ENCODE measurements at regions not wholly inside any gene's neighbourhood (a gene's known extent, or its start where the extent isn't known, plus 50 kb on each side); places are given as distances from the start of the nearest gene placed in this dataset.
"Not testable (repeated sequence)": the region's sequence is repeated elsewhere in the genome, so short reads cannot be mapped to it uniquely, and the experiment has no call there.

GRCh38 chr12:131251336-131252101 is 297.8 kb downstream of the ADGRD1 start:
- no peak for DNase-seq

- no peak for DNase-seq
Measured at GRCh38 chr12:131253376-131254026, 299.8 kb downstream of the ADGRD1 start.

GRCh38 chr12:131254374-131254773 is 300.7 kb downstream of the ADGRD1 start:
- no peak for DNase-seq

GRCh38 chr12:131258398-131258797 is 304.7 kb downstream of the ADGRD1 start:
- no peak for DNase-seq

- DNase-seq: no peak
Measured at GRCh38 chr12:131260251-131260905, 306.7 kb downstream of the ADGRD1 start.

GRCh38 chr12:131260954-131261353 is 307.2 kb downstream of the ADGRD1 start:
- DNase-seq: no peak

GRCh38 chr12:131261906-131262305 is 308.2 kb downstream of the ADGRD1 start:
- no peak for DNase-seq

- DNase-seq: no peak
Measured at GRCh38 chr12:131263626-131264025, 309.9 kb downstream of the ADGRD1 start.

- DNase-seq: no peak
Measured at GRCh38 chr12:131264635-131265034, 310.9 kb downstream of the ADGRD1 start.

GRCh38 chr12:131266591-131267467 is 313.1 kb downstream of the ADGRD1 start:
- no peak for DNase-seq

GRCh38 chr12:131267576-131267975 is 313.9 kb downstream of the ADGRD1 start:
- DNase-seq: no peak

- not testable (repeated sequence) for DNase-seq
Measured at GRCh38 chr12:131268123-131268522, 314.4 kb downstream of the ADGRD1 start.

GRCh38 chr12:131268571-131268970 is 314.9 kb downstream of the ADGRD1 start:
- not testable (repeated sequence) for DNase-seq

GRCh38 chr12:131269551-131269950 is 315.8 kb downstream of the ADGRD1 start:
- no peak for DNase-seq

GRCh38 chr12:131269977-131270376 is 316.3 kb downstream of the ADGRD1 start:
- not testable (repeated sequence) for DNase-seq

GRCh38 chr12:131271724-131272123 is 318.0 kb downstream of the ADGRD1 start:
- no peak for DNase-seq

- DNase-seq: not testable (repeated sequence)
Measured at GRCh38 chr12:131272283-131272814, 318.6 kb downstream of the ADGRD1 start.

GRCh38 chr12:131273291-131273845 is 319.7 kb downstream of the ADGRD1 start:
- no peak for DNase-seq

GRCh38 chr12:131274061-131274460 is 320.4 kb downstream of the ADGRD1 start:
- no peak for DNase-seq

GRCh38 chr12:131274906-131275305 is 321.2 kb downstream of the ADGRD1 start:
- no peak for DNase-seq

- DNase-seq: no peak
Measured at GRCh38 chr12:131275824-131276223, 322.1 kb downstream of the ADGRD1 start.

- no peak for DNase-seq
Measured at GRCh38 chr12:131276501-131277185, 322.9 kb downstream of the ADGRD1 start.

All from CD4-positive, alpha-beta T cell treated with Interleukin-6 for 4 hours (primary cell).